ENCODE measurements at regions not wholly inside any gene's neighbourhood (a gene's known extent, or its start where the extent isn't known, plus 50 kb on each side); places are given as distances from the start of the nearest gene placed in this dataset.
"Not testable (repeated sequence)": the region's sequence is repeated elsewhere in the genome, so short reads cannot be mapped to it uniquely, and the experiment has no call there.

DNA sequence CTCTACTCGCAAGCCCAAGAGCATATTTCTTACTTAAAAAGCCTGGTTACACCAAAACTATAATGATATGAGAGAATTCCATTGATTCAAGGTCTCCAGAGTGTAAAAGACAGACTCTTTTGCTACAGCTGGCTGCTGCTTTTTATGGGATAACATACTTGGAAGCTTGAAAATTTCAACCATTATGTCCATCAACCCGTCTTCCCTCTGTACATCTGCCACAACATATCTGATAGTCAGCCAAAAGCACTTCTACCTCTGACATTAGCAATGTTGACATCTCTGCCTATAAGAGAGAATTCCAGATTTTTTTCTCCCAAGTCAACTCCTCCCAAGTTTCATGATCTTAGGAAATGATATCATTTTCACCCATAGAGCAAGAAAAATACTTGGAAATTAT lies 54.4 kb upstream of the IQCM start:
- DNase-seq: no peak

DNA sequence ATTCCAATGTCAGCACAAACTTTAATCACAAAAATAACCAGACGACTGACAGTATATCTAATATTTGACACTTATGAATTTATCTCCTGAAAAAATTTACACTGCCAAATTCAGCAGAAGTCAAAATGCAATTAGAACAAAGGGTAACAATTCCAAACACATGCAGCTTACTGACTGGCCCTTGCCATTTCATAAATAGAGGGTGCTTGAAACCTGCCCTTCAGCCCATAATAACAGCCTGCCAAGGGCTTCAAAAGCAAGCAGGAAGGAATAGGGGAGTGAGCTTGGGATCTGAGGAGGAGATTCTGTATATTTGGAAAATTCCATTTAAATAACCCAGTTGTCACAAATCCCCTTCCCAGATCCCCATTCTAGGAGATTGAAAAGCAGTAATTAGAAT lies 66.1 kb upstream of the IQCM start:
- no peak for DNase-seq

DNA sequence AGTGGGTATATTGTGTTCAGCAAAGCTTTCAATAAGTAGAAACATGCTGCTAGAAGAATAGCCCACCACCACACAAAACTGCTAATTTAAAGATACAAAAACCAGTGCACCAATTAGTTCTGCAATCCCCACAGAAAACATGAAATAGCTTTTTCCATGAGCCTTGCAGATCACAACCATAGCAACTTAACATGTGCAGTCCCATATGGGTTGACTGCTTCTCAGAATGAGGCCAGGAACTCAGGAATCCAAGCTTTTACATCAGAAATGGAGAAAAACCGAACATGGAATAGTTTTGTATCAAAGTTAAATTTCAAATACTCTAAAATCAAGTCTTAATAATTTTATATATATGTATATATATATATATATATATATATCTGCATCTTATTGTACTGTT lies 66.6 kb upstream of the IQCM start:
- DNase-seq: no peak

DNA sequence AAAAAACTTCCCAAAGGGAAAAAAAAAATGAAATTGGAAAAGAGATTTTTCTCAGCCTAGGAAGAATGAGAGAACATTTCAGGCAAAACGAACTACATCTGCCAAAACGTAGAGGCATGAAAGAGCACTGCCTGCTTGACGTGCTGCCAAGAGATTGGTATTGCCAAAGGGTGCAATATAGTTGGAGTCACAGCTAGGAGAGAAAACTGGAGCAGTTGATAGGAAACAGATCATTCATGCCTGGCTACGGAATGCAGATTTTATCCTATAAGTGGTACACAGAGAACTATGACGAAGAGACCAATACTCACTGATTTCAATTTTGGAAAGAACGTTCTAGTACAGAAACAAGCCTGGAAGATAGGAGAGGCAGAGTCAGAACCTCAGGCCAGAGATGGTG lies 68.4 kb upstream of the IQCM start:
- no peak for DNase-seq

DNA sequence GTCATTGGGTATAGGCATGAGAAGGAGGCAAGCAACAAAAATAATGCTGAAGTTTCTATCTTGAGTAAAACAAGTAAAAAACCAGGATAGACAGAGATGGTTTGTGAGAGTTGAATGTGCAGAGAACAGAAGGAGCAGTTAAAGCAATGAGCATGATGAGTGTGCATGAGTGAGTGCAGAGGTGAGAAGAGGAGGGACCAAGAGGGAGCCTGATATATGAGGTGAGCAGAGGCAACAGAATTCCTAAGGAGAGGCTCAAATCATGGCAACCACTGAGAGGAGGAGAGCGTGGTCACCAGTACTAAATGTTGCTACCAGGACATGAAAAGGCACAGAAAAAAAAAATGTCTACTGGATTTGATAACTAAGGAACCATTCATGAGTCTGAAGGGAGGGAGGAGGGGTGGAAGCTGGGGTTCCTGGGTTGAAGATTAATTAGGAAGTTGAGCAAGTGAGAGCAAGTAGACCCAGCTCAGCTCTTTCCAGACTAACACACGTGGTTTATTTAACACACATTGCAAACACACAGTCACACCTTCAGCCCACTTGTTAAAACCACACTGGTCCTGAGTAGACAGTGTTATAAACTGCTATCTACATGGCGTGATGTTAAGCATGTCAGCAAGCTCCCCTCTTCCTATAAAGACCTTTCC lies 69.0 kb upstream of the IQCM start:
- DNase-seq: no peak

DNA sequence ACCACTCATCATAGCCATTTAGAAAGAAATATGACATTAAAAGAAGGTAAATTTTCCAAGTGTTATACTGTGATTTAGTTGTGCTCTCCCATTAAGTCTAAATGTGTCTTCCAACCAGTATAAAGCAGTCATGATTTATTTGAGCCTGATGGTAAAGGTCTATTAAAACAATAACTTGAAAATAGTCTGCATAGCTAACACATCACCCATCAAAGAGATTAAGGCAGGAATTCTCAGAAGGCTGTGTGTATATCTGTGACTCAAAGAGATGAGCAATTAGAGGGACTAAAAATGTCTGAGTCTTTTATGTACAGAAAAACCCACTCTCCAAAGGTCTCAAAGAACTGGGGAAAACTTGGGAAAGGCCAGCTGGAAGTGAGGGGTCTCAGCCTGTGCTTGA lies 70.3 kb upstream of the IQCM start:
- no peak for DNase-seq

DNA sequence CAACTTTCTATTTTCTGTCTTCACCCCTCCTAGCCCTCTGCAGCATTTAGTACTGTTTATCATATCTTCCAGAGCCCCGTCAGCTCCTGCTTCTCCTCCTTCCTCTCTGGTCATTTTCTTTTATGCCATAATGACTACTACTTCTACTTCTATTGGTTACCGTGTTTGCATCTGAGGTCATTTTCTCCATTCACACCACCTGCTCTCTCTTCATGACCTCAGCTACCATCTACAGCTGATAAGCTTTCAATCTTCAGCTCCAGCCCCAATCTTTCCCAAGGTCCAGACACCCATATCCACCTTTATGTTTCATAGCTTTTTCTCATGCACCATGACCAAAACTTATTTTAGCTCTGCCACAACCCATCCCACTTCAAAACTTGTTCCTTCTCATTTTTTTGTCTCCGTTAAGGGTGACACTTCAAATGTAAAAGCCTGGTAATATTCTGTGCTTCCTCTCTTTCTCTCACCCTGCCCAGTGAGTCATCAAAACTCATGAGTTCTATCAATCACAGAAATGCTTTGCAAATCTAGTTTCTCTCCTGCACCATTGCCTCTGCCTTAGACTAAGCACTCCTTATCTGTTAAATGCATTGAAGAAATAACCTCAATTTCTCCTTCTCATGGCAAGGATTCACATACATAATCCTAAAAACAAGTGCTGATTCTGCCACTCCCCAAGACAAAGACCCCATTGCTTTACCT lies 71.3 kb upstream of the IQCM start:
- DNase-seq: no peak

DNA sequence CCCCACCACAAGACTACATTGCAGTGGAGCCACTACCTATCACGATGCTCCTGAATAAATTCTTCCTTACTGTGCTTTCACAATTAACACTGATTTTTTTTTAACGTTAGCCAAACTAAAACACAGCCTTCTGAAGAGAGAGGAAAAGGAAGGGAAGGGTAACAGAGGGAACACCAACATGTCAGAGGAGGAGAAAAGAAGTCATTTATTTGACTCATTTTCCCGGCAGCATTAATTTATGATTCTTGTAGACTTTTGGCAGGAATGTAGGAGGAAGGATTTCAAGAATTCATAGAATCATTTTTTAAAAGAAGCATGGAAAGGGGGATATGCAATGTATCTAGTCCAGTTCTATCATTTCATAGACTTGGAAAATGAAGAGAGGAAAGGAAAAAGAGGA lies 74.3 kb upstream of the IQCM start:
- no peak for DNase-seq

DNA sequence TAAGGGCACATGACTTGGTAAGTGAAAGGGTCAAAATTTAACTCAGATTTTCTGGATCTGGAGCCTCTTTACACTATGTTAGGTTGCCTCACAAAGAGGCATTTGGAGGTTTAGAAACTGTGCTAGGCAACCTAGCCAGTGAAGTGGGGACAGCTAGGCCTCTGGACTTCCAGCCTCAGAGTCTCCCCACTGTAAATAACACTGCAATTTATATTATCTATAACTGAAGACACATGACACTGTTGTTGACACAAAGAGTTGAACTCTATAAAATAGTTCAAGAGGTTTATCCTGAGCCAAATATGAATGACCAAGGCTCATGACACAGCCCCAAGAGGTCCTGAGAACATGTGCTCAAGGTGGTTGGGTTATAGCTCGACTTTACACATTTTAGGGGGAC lies 74.9 kb upstream of the IQCM start:
- no peak for DNase-seq

DNA sequence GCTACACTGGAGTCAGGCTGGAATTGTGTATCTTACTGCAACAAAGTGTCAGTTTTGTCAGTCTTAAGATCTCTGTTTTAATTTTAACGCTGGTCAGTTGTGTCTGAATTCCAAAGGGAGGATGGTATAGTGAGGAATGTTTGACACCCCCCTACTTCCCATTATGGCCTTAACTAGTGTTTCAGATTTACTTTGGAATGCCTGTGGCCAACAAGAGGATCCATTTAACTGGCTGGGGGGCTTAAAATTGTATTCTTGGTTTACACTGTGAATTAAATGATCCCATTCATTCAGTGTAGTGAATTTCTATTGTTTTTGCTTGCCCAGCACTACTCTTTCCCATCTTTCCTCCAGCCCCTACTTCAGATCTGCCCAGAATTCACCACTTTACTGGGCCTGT lies 75.8 kb upstream of the IQCM start:
- no peak for DNase-seq

DNA sequence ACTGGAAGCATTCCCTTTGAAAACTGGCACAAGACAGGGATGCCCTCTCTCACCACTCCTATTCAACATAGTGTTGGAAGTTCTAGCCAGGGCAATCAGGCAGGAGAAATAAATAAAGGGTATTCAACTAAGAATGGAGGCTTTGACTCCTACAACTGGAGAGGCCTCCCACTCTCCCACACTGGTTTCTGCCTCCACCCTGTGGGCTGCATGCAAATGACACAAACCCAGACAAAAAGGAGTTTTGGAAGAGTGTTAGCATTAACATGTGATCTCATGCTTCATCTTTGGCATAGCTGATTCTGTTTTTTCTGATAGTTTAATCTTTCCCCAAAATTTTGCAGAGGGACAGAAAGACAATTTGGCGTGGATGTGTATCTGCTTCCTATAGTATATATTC lies 80.8 kb upstream of the IQCM start:
- peak; percentile 18 to 26 for DNase-seq

DNA sequence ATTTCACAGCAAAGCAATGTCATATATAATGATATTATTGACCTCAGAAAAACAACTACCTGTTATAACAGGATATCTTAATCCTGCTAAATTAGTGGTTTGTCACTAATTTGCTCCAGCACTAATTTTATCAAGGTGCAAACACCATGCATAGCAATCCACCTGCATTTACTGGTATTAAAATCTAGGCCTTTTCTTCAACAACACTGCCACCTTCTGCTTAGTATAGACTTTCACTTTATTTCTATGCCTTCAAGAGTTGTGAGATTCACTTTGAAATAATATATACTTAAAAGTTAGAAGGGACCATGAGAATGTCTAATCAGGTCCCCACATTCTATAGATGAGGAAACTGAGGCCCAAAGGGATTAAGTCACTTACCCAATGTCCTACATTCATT lies 82.1 kb upstream of the IQCM start:
- peak in 1 of 2 experiments; percentile 6 for DNase-seq

DNA sequence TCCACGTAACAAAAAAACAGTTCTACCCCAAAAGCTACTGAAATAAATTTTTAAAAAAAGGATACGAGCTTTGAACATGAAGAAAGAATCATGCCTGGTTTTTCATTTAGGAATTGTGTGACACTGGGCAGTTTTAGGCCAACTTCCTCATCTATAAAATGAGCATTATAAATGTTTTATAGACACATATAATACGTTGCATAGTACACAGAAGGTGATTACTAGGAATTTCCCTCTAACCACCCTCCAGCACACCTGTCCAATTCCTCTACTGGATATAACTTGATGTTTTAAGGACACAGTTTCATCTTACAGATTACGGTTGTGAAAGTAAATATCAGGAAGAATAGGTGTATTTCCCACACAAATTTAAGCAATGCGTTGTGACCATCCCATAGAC lies 85.5 kb upstream of the IQCM start:
- no peak for DNase-seq

DNA sequence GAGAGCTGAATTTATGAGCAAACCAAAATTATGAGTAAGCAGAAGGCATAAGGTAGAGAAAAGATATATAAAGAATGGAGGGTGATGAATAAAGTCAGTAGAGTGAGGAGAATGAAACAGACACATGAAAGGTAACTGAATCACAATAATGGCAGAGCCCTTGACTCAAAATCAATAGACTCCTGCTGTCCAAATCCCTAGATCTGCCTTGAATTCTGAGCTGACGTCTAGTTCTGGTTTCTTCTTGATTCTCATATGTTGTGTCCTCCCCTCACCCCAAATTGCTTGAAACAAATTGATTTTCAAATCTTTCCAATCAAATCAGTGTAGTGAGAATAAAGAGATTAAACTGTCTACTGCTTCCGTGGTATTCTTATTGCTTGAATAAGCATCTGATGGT lies 86.6 kb upstream of the IQCM start:
- no peak for DNase-seq

DNA sequence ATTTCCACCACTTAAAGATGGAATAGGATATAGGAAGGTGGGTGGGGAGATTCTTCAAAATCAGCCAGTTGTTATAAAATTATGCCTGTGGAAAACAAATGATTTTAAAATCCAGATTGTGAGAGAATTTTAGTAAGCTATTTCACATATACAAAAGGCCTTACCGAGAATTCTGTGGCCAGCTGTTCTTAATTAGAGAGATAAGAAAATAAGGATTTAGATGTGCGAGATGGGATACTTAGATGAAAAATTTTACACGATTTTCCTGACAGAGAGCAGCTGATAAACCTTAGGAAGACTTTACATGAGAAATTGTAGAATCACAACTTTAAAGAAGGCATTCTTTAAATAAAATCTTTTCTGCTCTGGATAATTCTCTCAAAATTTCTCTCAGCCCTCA lies 94.5 kb upstream of the IQCM start:
- DNase-seq: no peak

DNA sequence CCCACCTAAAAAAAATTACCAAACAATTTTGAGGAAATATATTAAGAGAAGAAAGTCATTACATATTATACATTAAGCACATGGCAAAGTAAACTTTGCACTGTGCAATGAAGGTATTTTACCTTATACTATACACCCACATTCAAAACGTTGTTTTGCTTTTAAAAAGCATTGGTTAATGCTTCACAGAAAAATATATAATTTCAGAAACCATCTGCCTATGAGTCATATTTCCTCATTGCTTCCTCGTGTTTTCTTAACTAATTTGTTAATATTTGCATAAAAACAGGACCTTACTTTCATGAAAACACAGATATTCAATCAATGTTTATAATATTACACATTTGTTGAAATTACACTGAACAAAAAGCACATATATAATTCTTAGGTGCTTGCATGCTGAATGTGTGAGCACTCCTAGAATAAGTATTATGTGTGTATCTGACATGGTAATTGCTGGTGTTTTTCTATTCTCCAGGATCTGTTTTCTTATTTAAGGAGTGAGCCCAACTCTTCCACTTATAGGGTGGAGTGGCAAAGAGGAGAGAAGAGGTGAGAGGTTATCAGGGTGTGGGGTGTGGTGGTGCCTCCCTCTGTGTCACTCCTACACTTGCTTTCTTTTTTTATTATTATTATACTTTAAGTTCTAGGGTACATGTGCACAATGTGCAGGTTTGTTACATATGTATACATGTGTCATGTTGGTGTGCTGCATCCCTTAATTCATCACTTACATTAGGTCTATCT lies 95.1 kb upstream of the IQCM start:
- no peak for DNase-seq

DNA sequence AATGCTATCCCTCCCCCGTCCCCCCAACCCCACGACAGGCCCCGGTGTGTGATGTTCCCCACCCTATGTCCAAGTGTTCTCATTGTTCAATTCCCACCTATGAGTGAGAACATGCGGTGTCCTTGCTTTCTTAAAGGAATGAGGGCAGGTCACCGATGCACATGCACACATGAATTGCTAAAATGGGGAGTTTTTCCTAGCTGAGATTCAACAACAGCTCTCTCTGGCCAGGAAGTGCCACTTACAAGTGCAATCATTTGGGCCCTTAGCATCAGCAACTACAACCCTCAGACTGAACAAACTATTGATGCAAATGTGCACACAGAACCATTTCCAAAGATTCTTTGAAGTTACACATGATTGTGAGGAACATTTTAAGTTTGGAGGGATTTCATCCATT lies 95.7 kb upstream of the IQCM start:
- no peak for DNase-seq

DNA sequence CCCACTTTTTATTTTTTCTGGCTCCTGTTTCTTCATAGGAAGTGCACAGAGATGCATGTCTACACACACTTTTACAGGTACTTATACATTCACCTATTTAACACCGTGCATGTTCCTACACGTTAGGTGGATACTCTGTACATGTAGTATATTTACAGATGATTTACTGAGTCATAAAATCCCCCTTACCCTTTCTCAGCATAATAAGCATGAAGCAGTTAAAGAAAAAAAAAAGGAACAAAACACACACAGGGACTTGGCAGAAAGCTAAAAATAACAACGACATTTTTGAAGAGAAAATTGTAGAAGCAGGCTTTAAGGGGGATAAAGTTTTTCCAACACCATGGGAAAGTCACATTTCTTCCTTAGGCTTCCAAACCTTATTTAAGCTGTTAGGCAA lies 96.4 kb upstream of the IQCM start:
- DNase-seq: no peak

DNA sequence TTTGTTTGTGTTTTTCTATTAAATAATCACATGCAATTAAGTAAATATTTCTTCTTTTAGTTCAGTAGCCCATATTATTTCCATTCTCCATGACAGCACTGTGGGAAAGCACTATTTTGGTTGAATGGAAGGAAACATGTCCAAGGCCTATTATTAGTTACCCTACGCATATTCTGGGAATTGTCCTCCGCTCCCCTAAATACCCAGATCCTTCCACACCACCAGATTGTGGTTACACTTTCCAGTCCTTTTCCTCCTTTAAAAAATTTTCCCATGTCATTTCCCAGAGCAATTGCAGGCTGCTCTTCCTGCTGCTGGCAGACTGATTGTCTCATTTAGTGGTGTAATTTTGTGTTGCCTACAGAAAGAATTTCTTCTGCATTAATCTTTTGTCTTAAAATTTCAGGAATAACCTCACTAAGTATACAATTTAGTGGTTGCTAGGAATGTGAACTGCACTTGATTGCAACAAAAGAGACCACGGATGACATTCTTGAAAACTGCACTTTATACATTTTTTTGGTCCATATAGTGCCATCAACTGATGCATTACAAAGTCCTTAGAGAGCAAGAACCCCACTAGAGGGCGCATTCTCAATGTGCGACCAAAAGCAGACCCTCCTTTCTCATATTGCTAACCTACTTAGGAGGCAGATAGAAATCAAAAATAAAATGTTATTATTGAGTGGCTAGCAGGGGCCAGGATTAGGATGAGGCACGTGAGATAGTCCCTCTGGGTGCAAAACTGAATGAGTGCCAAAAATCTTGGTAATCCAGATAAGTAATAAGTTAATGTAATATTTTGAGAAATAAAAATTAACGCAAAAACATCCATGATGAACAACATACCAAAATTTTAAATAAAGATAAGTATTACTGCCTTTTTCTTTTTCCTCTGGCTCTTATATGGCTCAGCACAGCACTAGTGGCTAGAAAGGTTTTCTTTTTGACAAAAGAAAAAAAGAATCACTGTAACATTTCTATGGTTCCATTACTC lies 98.8 kb upstream of the IQCM start:
- peak; percentile 30 to 45 for DNase-seq

DNA sequence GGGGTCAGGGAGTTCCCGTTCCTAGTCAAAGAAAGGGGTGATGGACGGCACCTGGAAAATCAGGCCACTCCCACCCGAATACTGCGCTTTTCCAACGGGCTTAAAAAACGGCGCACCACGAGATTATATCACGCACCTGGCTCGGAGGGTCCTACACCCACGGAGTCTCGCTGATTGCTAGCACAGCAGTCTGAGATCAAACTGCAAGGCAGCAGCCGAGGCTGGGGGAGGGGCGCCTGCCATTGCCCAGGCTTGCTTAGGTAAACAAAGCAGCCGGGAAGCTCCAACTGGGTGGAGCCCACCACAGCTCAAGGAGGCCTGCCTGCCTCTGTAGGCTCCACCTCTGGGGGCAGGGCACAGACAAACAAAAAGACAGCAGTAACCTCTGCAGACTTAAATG lies 100.1 kb upstream of the IQCM start:
- DNase-seq: not testable (repeated sequence)

DNA sequence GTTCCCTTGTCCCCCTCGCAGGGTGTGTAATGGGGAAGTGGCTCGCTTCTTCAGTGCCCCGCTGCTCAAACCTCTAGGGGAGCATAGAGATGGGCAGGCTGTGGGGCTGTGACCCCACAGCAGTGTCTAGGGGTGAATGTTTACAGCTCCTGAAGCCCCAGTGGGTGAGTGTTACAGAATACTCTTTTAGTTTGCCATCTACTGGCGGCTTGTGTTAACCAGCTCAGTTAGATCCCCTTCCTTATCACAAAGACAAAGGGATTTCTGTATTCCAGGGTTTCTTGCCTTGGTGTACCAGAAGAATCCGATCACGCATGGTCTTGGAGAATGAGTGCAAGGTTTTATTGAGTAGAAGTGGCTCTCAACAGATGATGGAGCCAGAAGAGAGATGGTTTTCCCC lies 108.1 kb upstream of the IQCM start:
- no peak for DNase-seq

DNA sequence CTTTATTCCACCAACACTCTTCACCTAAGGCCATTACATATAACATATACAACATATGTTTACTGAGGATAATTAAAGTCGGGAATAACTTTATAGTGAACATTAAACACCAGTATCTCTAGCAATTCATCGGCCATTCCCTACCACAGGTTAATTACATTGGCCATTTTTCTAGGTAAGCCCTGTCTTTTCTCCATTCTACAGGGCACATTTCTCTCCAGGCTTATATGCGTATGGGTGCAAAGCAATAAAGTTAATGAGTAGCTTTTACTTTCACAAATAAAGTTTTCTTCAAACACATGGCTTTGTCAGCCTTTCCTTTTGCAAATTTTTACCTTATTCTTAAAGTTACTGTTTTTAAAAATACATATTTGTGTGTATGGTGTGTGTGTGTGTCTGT lies 111.9 kb upstream of the IQCM start:
- no peak for DNase-seq

DNA sequence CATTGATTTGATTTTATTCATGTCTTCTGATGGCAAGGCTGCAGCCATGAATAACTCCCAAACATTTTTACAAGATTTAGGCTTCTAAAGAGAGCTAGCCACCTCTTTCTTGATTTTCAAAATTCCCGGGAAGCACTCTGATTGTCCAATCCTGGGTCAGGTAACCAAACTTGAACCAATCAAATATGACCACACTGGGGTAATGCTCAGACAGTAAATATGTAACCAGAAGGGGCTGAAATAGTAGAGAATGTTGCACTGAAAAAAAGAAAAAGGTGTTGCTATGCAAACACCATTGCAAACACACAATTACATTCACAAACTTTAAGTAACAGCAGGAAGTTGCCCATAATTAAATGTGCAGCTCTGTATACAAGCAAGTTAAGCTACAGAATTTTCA lies 112.9 kb upstream of the IQCM start:
- DNase-seq: no peak

Data from NCI-H2081 (cell line).